ENCODE measurements at regions not wholly inside any gene's neighbourhood (a gene's known extent, or its start where the extent isn't known, plus 50 kb on each side); places are given as distances from the start of the nearest gene placed in this dataset.
"Not testable (repeated sequence)": the region's sequence is repeated elsewhere in the genome, so short reads cannot be mapped to it uniquely, and the experiment has no call there.

DNA sequence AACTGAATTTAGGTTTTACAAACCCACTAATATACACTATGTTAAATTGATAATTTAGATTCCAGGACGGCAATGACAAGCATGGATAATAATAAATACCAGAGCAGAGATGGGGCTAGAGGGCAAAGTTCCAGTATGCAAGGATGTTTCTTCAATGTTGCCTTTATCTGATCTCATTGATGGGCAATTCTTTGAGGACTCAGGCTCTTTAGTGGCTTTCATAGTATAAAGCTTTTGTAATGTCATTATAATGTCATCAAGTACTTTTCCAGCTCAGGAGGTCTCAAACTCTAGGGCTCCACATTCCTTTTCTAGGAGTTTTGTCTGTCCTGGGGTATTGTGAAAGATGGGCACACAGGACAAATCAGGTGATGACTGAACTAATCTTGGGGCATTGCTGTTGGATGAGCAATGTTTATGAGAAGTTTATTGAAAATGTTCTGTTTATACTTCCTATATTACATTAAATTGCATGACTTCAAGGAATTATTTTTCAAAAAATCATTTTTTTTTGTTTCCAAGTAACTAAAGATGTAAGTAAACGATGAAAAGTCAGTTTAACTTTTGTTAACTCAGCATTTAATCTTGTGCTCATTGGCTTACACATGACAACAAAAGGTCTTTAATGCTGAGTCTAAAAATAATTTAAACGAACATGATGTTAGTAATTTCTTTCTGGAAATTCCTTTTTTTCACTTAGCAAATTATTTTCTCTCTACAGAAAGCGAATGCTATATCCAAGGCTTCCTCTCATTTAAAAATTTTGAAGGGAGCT, 116.4 kb downstream of the OXSM start:
- Mint-ChIP-seq H3K4me3 (no peak overlapping the region), H3K36me3 (ENCODE audit: low read depth) (no peaks in the 10 kb centered on the region), H3K9me3 (no peaks in the 10 kb centered on the region), H3K4me1 (ENCODE audit: low read depth) (peaks cover 10% of the 10 kb centered on the region), H3K27ac (no peak overlapping the region), H3K27me3 (peaks cover 4% of the 10 kb centered on the region)

DNA sequence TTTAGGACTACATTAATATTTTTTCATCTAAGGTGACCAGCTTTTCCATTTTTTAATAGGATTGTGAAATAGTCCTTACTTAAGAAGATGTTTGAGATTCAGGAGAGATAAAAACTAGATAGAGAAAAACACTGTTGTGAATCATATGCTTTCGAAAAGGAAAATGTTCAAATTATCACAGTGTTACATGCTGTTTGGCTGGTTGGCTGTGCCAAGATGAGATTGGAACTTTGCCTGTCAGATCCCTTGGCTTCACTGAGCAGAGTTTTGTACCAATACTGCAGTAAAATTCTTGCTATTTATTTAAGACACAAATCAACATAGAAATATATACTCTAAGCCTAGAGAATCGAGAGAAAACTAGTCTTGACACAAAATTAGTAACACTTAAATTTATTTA, 117.2 kb downstream of the OXSM start:
- Mint-ChIP-seq H3K36me3 (ENCODE audit: low read depth) (no peaks in the 10 kb centered on the region), H3K27me3 (peaks cover 4% of the 10 kb centered on the region), H3K4me1 (ENCODE audit: low read depth) (peaks cover 11% of the 10 kb centered on the region), H3K4me3 (no peak overlapping the region), H3K27ac (no peak overlapping the region), H3K9me3 (no peaks in the 10 kb centered on the region)

- no peaks in the 10 kb centered on the region for H3K9me3 Mint-ChIP-seq
- H3K27ac Mint-ChIP-seq, result no peak overlapping the region
- H3K36me3 Mint-ChIP-seq (ENCODE audit: low read depth), result no peaks in the 10 kb centered on the region
- H3K4me1 Mint-ChIP-seq (ENCODE audit: low read depth), result peaks cover 8% of the 10 kb centered on the region
- no peak overlapping the region for H3K4me3 Mint-ChIP-seq
- peaks cover 4% of the 10 kb centered on the region for H3K27me3 Mint-ChIP-seq
Measured at GRCh38 chr3:25910105-25910504, 120.2 kb downstream of the OXSM start.

DNA sequence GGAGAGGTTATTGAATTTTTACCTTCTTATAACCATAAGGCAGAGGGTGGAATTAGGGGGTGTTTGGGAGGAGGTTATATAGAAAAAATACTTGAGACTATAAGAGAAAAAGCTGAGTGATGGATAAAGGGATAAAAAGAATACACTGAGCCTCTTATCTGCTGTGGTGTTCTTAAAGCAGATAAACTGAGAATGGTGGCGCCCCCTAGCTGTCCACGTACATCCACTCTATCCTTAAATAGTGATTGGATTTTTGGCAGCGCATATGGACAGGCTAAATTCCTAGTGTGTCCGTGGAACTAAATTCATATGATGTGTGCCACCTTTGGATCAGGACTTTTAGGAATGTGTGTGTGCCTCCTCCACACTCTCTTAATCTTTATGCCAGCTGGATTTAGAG, 121.1 kb downstream of the OXSM start:
- Mint-ChIP-seq H3K4me3 (no peak overlapping the region), H3K27me3 (peaks cover 4% of the 10 kb centered on the region), H3K27ac (no peak overlapping the region), H3K36me3 (ENCODE audit: low read depth) (no peaks in the 10 kb centered on the region), H3K9me3 (no peaks in the 10 kb centered on the region), H3K4me1 (ENCODE audit: low read depth) (peaks cover 8% of the 10 kb centered on the region)

GRCh38 chr3:25911525-25912295, 121.8 kb downstream of the OXSM start:
- Mint-ChIP-seq H3K9me3 (no peaks in the 10 kb centered on the region), H3K27ac (no peak overlapping the region), H3K4me1 (ENCODE audit: low read depth) (peaks cover 8% of the 10 kb centered on the region), H3K4me3 (no peak overlapping the region), H3K36me3 (ENCODE audit: low read depth) (no peaks in the 10 kb centered on the region), H3K27me3 (peaks cover 4% of the 10 kb centered on the region)

DNA sequence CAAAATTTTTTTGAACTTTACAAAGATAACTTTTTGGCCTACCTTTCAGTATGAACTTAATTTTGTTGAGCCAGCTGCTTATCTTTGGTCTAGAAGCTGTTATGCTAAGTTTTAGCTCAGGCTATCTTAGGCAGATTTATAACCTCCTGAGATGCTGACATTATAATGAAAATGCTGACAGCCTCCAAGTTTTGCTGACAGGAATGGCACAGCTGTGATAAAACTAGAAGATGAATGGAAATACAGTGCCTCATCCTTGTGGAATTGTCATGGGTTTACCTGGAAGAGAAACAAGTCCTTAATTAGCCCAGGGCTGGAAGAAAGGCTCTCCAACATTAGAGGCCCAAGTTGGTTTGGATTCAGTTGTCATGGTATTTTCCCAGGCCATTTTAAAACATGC, 123.3 kb downstream of the OXSM start:
- no peak overlapping the region for H3K4me3 Mint-ChIP-seq
- H3K27ac Mint-ChIP-seq, result no peak overlapping the region
- H3K36me3 Mint-ChIP-seq (ENCODE audit: low read depth), result no peaks in the 10 kb centered on the region
- H3K4me1 Mint-ChIP-seq (ENCODE audit: low read depth), result peaks cover 8% of the 10 kb centered on the region
- no peaks in the 10 kb centered on the region for H3K9me3 Mint-ChIP-seq
- H3K27me3 Mint-ChIP-seq, result peaks cover 15% of the 10 kb centered on the region

GRCh38 chr3:25915673-25916072, 125.8 kb downstream of the OXSM start:
- Mint-ChIP-seq H3K27ac (no peak overlapping the region), H3K27me3 (peaks cover 33% of the 10 kb centered on the region), H3K36me3 (ENCODE audit: low read depth) (no peaks in the 10 kb centered on the region), H3K4me3 (no peak overlapping the region), H3K4me1 (ENCODE audit: low read depth) (peaks cover 8% of the 10 kb centered on the region), H3K9me3 (no peaks in the 10 kb centered on the region)

- H3K9me3 Mint-ChIP-seq, result no peaks in the 10 kb centered on the region
- H3K4me1 Mint-ChIP-seq (ENCODE audit: low read depth), result peaks cover 7% of the 10 kb centered on the region
- no peak overlapping the region for H3K27ac Mint-ChIP-seq
- H3K4me3 Mint-ChIP-seq, result no peak overlapping the region
- peaks cover 40% of the 10 kb centered on the region for H3K27me3 Mint-ChIP-seq
- H3K36me3 Mint-ChIP-seq (ENCODE audit: low read depth), result no peaks in the 10 kb centered on the region
Measured at GRCh38 chr3:25916321-25916720, 126.4 kb downstream of the OXSM start.

DNA sequence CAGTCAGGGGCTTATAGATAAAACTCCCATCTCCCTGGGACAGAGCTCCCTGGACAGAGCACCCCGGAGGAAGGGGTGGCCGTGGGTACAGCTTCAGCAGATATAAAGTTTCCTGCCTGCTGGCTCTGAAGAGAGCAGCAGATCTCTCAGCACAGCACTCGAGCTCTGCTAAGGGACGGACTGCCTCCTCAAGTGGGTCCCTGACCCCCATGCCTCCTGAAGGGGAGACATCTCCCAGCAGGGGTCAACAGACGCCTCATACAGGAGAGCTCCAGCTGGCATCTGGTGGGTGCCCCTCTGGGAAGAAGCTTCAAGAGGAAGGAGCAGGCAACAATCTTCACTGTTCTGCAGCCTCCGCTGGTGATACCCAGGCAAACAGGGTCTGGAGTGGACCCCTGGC, 142.1 kb downstream of the OXSM start:
- peaks cover 14% of the 10 kb centered on the region for H3K27me3 Mint-ChIP-seq
- H3K9me3 Mint-ChIP-seq, result peaks cover 23% of the 10 kb centered on the region
- H3K4me3 Mint-ChIP-seq; H3K27ac Mint-ChIP-seq; H3K4me1 Mint-ChIP-seq (ENCODE audit: low read depth); H3K36me3 Mint-ChIP-seq (ENCODE audit: low read depth): not testable (repeated sequence)

- H3K27me3 Mint-ChIP-seq, result no peaks in the 10 kb centered on the region
- no peak overlapping the region for H3K27ac Mint-ChIP-seq
- H3K4me3 Mint-ChIP-seq, result no peak overlapping the region
- H3K36me3 Mint-ChIP-seq (ENCODE audit: low read depth), result no peaks in the 10 kb centered on the region
- H3K4me1 Mint-ChIP-seq (ENCODE audit: low read depth), result no peaks in the 10 kb centered on the region
- H3K9me3 Mint-ChIP-seq, result peaks cover 7% of the 10 kb centered on the region
Measured at GRCh38 chr3:25938566-25939325, 148.9 kb downstream of the OXSM start.

- Mint-ChIP-seq H3K4me3 (no peak overlapping the region), H3K27me3 (no peaks in the 10 kb centered on the region), H3K9me3 (no peaks in the 10 kb centered on the region), H3K27ac (no peak overlapping the region), H3K4me1 (ENCODE audit: low read depth) (no peaks in the 10 kb centered on the region), H3K36me3 (ENCODE audit: low read depth) (no peaks in the 10 kb centered on the region)
Measured at GRCh38 chr3:25940935-25941334, 151.0 kb downstream of the OXSM start.

DNA sequence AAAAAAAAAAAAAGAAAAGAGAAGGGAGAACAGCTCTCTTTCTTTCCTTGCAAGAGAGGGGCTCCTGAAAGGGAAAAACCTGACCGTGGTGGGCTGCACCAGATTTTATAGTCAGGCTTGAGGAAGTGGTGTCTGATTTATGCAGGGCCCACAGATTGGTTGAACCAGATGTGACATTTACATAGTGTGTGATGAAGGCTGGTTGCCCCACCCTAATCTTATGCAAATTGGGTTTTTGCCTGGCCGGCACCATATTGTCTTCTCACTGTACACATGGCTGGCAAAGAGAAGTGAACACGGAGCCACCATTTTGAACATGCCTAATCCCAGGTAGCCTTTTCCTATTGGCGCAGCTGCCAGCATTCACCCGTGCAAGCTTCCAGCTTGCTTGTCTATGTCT, 154.4 kb downstream of the OXSM start:
- Mint-ChIP-seq H3K4me3 (no peak overlapping the region), H3K27ac (no peak overlapping the region), H3K36me3 (ENCODE audit: low read depth) (no peaks in the 10 kb centered on the region), H3K9me3 (no peaks in the 10 kb centered on the region), H3K27me3 (no peaks in the 10 kb centered on the region), H3K4me1 (ENCODE audit: low read depth) (no peaks in the 10 kb centered on the region)

- H3K4me3 Mint-ChIP-seq, result no peak overlapping the region
- no peak overlapping the region for H3K27ac Mint-ChIP-seq
- H3K9me3 Mint-ChIP-seq, result no peaks in the 10 kb centered on the region
- no peaks in the 10 kb centered on the region for H3K27me3 Mint-ChIP-seq
- no peaks in the 10 kb centered on the region for H3K36me3 Mint-ChIP-seq (ENCODE audit: low read depth)
- H3K4me1 Mint-ChIP-seq (ENCODE audit: low read depth), result no peaks in the 10 kb centered on the region
Measured at GRCh38 chr3:25945366-25945765, 155.5 kb downstream of the OXSM start.

DNA sequence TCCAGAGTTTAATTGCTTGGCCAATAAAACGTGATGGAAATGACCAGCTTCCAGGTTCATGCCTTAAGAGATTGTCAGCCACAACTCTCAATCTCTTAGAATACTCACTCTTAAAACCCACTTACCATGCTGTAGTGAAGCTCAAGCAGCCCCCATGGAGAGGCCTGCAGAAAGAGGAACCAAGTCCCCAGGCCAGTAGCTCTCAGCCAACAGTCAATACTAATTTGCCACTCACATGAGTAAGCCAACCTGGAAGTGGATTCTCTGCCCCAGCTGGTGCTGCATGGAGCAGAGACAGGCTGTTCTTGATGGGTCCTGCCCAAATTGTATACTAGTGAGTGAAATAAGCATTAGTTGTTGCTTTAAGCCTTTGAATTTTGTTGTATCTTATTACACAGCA, 155.9 kb downstream of the OXSM start:
- H3K27me3 Mint-ChIP-seq, result no peaks in the 10 kb centered on the region
- H3K36me3 Mint-ChIP-seq (ENCODE audit: low read depth), result no peaks in the 10 kb centered on the region
- no peak overlapping the region for H3K4me3 Mint-ChIP-seq
- no peaks in the 10 kb centered on the region for H3K9me3 Mint-ChIP-seq
- no peak overlapping the region for H3K27ac Mint-ChIP-seq
- no peaks in the 10 kb centered on the region for H3K4me1 Mint-ChIP-seq (ENCODE audit: low read depth)

GRCh38 chr3:25952133-25952532, 162.2 kb downstream of the OXSM start:
- Mint-ChIP-seq H3K36me3 (ENCODE audit: low read depth) (no peaks in the 10 kb centered on the region), H3K4me3 (no peak overlapping the region), H3K27me3 (no peaks in the 10 kb centered on the region), H3K27ac (no peak overlapping the region), H3K4me1 (ENCODE audit: low read depth) (no peaks in the 10 kb centered on the region), H3K9me3 (no peaks in the 10 kb centered on the region)
